WTC11 (cell line): ENCODE measurements at regions not wholly inside any gene's neighbourhood (a gene's known extent, or its start where the extent isn't known, plus 50 kb on each side); places are given as distances from the start of the nearest gene placed in this dataset.

Experiments
- ATAC-seq: fragments of 200-7000 bp; cut with Tn5 transposase; 2 replicates; pipeline ENCODE4 v1.10.0; 2021; ENCODE audit warnings: mild to moderate bottlenecking, moderate library complexity
- CTCF ChIA-PET: fragments of 300-600 bp; sonication (Branson Sonifier 250); formaldehyde crosslinking; loops from one replicate; lab custom pipeline; 2021; ENCODE audit warnings: antibody characterized with exemption; lab: Charles Lee
- POLR2A ChIA-PET: fragments of 350-600 bp; sonication (Branson Sonifier 250); formaldehyde crosslinking; loops from one replicate; lab custom pipeline; 2021; ENCODE audit warnings: antibody characterized with exemption; lab: Charles Lee
- DNase-seq: peaks from one replicate; pipeline ENCODE4 v3.0.0; 2021; ENCODE audit warnings: low spot score
- H3K27ac Mint-ChIP-seq: 2 replicates; pipeline ENCODE4 v1.8.0; 2021; ENCODE audit warnings: mixed read lengths
- H3K27me3 Mint-ChIP-seq: 2 replicates; pipeline ENCODE4 v1.8.0; 2021; ENCODE audit warnings: low read depth, mild to moderate bottlenecking, moderate library complexity, mixed read lengths
- H3K36me3 Mint-ChIP-seq: 2 replicates; pipeline ENCODE4 v1.8.0; 2021; ENCODE audit warnings: mixed read lengths
- H3K4me1 Mint-ChIP-seq: 2 replicates; pipeline ENCODE4 v1.8.0; 2022; ENCODE audit warnings: mixed read lengths
- H3K4me3 Mint-ChIP-seq: 2 replicates; pipeline ENCODE4 v1.8.0; 2021; ENCODE audit warnings: mild to moderate bottlenecking, moderate library complexity, mixed read lengths
- H3K9me3 Mint-ChIP-seq: 2 replicates; pipeline ENCODE4 v1.8.0; 2021; ENCODE audit warnings: mixed read lengths
- ATF2 ChIP-seq: sonication (generic); formaldehyde crosslinking; IDR thresholded peaks from 2 replicates; pipeline ENCODE4 v1.8.1; 2022; ENCODE audit warnings: low read depth, missing genetic modification reagents, borderline replicate concordance
- CDX4 ChIP-seq: fragments of 250-450 bp; sonication (Bioruptor Pico); IDR thresholded peaks from 2 replicates; pipeline ENCODE4 v1.9.0; 2021; ENCODE audit warnings: moderate library complexity, mild to moderate bottlenecking, inconsistent platforms, borderline replicate concordance
- CTCF ChIP-seq: fragments of 200-600 bp; IDR thresholded peaks from 2 replicates; pipeline ENCODE4 v1.8.0; 2022; ENCODE audit warnings: antibody characterized with exemption
- E2F4 ChIP-seq: sonication (generic); formaldehyde crosslinking; IDR thresholded peaks from 2 replicates; pipeline ENCODE4 v1.8.1; 2022; ENCODE audit warnings: low read depth, mild to moderate bottlenecking, moderate library complexity, missing genetic modification reagents, borderline replicate concordance
- E2F5 ChIP-seq: sonication (generic); formaldehyde crosslinking; IDR thresholded peaks from 2 replicates; pipeline ENCODE4 v1.8.1; 2022; ENCODE audit warnings: mild to moderate bottlenecking, moderate library complexity, missing genetic modification reagents
- FOXK1 ChIP-seq: sonication (generic); formaldehyde crosslinking; IDR thresholded peaks from 2 replicates; pipeline ENCODE4 v1.8.0; 2022; ENCODE audit warnings: mild to moderate bottlenecking, moderate library complexity, missing genetic modification reagents
- FOXP1 ChIP-seq: sonication (generic); formaldehyde crosslinking; IDR thresholded peaks from 2 replicates; pipeline ENCODE4 v1.8.0; 2022; ENCODE audit warnings: missing genetic modification reagents, mild to moderate bottlenecking, moderate library complexity, borderline replicate concordance
- JUN ChIP-seq: sonication (generic); formaldehyde crosslinking; IDR thresholded peaks from 2 replicates; pipeline ENCODE4 v1.8.0; 2023; ENCODE audit warnings: mild to moderate bottlenecking, missing genetic modification reagents
- MYBL2 ChIP-seq: sonication (generic); formaldehyde crosslinking; IDR thresholded peaks from 2 replicates; pipeline ENCODE4 v1.8.1; 2023; ENCODE audit warnings: mild to moderate bottlenecking, moderate library complexity, missing genetic modification reagents
- NR2C2 ChIP-seq: sonication (generic); formaldehyde crosslinking; IDR thresholded peaks from 2 replicates; pipeline ENCODE4 v1.8.0; 2022; ENCODE audit warnings: mild to moderate bottlenecking, missing genetic modification reagents
- OVOL2 ChIP-seq: fragments of 250-450 bp; sonication (Bioruptor Pico); IDR thresholded peaks from 2 replicates; pipeline ENCODE4 v1.9.0; 2021; ENCODE audit warnings: mild to moderate bottlenecking, borderline replicate concordance
- STAT6 ChIP-seq: sonication (generic); formaldehyde crosslinking; conservative IDR thresholded peaks from 2 replicates; pipeline ENCODE4 v1.8.1; 2023; ENCODE audit warnings: mild to moderate bottlenecking, low read depth, missing genetic modification reagents, moderate library complexity
- TCF7 ChIP-seq: sonication (generic); formaldehyde crosslinking; IDR thresholded peaks from 2 replicates; pipeline ENCODE4 v1.8.0; 2022; ENCODE audit warnings: mild to moderate bottlenecking, low read depth, missing genetic modification reagents, moderate library complexity
- TEAD4 ChIP-seq: sonication (generic); formaldehyde crosslinking; IDR thresholded peaks from 2 replicates; pipeline ENCODE4 v1.8.0; 2022; ENCODE audit warnings: mild to moderate bottlenecking, missing genetic modification reagents
- TP53 ChIP-seq: sonication (generic); formaldehyde crosslinking; IDR thresholded peaks from 2 replicates; pipeline ENCODE4 v1.8.1; 2023; ENCODE audit warnings: mild to moderate bottlenecking, missing genetic modification reagents
- ZNF121 ChIP-seq: sonication (generic); formaldehyde crosslinking; IDR thresholded peaks from 2 replicates; pipeline ENCODE4 v1.8.0; 2023; ENCODE audit warnings: missing genetic modification reagents
- ZNF425 ChIP-seq: fragments of 250-450 bp; sonication (Bioruptor Pico); conservative IDR thresholded peaks from 2 replicates; pipeline ENCODE4 v1.9.0; 2021; ENCODE audit warnings: mild to moderate bottlenecking
- ZSCAN18 ChIP-seq: fragments of 250-450 bp; sonication (Bioruptor Pico); IDR thresholded peaks from 2 replicates; pipeline ENCODE4 v2.1.2; 2022; ENCODE audit warnings: mild to moderate bottlenecking, moderate library complexity

GRCh38 chr6:165055231-165055630, 254.2 kb downstream of the C6orf118 start:
- Mint-ChIP-seq H3K36me3 (0 out of 2 replicates have a peak, but pooled peaks cover 2% of the 10 kb centered on the region), H3K4me3 (no peak overlapping the region), H3K9me3 (peaks cover 11% of the 10 kb centered on the region), H3K27me3 (no peaks in the 10 kb centered on the region), H3K4me1 (no peaks in the 10 kb centered on the region), H3K27ac (no peak overlapping the region)
- ChIA-PET POLR2A (interaction anchor here (0.6 kb wide), 1 partner anchor 47 kb away, joined by 3 read pairs; no protein-coding TSS in a partner anchor), CTCF (interaction anchor here (1.0 kb wide), 1 partner anchor 176 kb away, joined by 6 read pairs; no protein-coding TSS in a partner anchor)
- no peak for DNase-seq
- TF ChIP-seq TCF7 (no peak), E2F4 (CRISPR knock-in tag) (no peak), OVOL2 (no peak), TP53 (no peak), NR2C2 (CRISPR knock-in tag) (no peak), TEAD4 (CRISPR knock-in tag) (no peak), E2F5 (no peak), ZNF425 (CRISPR knock-in tag) (no peak), JUN (no peak), CDX4 (CRISPR knock-in tag) (no peak), FOXK1 (CRISPR knock-in tag) (no peak), ZNF121 (no peak), MYBL2 (CRISPR knock-in tag) (no peak), STAT6 (CRISPR knock-in tag) (no peak), ATF2 (CRISPR knock-in tag) (no peak), ZSCAN18 (CRISPR knock-in tag) (no peak), FOXP1 (CRISPR knock-in tag) (no peak), CTCF (no peak)
- no peak for ATAC-seq
